Breast epithelium (tissue), 3 donors: ENCODE measurements at regions not wholly inside any gene's neighbourhood (a gene's known extent, or its start where the extent isn't known, plus 50 kb on each side); places are given as distances from the start of the nearest gene placed in this dataset.

Experiments used
- POLR2A ChIP-seq: fragments of 450-650 bp; IDR thresholded peaks from one replicate; pipeline ENCODE4 v1.6.1; 2016; ENCODE audit warnings: antibody characterized with exemption, mild to moderate bottlenecking, moderate library complexity
- POLR2AphosphoS5 ChIP-seq, 3 donors: sonication (generic); formaldehyde crosslinking; IDR thresholded peaks; one replicate each; pipeline ENCODE4 v1.6.1; 2017; ENCODE audit warnings: antibody characterized with exemption in 3 of 3

DNA sequence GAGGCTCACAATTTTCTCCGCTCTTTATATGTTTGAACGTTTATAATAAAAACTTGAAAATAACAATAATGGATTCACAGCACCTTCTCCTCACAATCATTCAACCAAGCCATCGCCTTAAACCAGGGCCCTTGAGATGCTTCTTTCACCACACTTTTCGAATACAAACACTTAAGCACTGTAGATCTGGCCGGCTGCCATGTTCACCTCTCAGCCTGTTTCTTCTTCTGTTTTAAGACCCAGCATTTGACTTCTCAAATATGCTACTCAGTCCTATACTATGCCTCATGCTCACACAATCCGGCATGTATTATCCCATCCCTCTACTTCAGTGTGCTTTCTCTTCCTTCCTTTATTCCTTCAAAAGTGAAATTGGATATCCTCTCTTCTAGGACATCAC, 280.6 kb downstream of the TFEC start:
- no peak for TF ChIP-seq POLR2AphosphoS5 (IDR thresholded peaks at IDR 0.05)
- no peak for TF ChIP-seq POLR2A
